ENCODE measurements at regions not wholly inside any gene's neighbourhood (a gene's known extent, or its start where the extent isn't known, plus 50 kb on each side); places are given as distances from the start of the nearest gene placed in this dataset.

- Mint-ChIP-seq H3K36me3 (no peaks in the 10 kb centered on the region), H3K4me1 (no peaks in the 10 kb centered on the region), H3K27me3 (no peaks in the 10 kb centered on the region), H3K4me3 (no peak overlapping the region), H3K27ac (no peak overlapping the region), H3K9me3 (no peaks in the 10 kb centered on the region)
These were observed 77.2 kb downstream of the RFLNA start for GRCh38 chr12:124371970-124372555.

- Mint-ChIP-seq H3K27me3 (no peaks in the 10 kb centered on the region), H3K9me3 (no peaks in the 10 kb centered on the region), H3K36me3 (no peaks in the 10 kb centered on the region), H3K4me3 (no peak overlapping the region), H3K27ac (no peak overlapping the region), H3K4me1 (no peaks in the 10 kb centered on the region)
These were observed 76.5 kb downstream of the RFLNA start for GRCh38 chr12:124371366-124371765.

- H3K27ac Mint-ChIP-seq: no peak overlapping the region
- no peaks in the 10 kb centered on the region for H3K27me3 Mint-ChIP-seq
- no peaks in the 10 kb centered on the region for H3K9me3 Mint-ChIP-seq
These were observed 76.0 kb downstream of the RFLNA start for GRCh38 chr12:124370851-124371250.

GRCh38 chr12:124370384-124370783 lies 75.5 kb downstream of the RFLNA start:
- Mint-ChIP-seq H3K4me1 (no peaks in the 10 kb centered on the region), H3K4me3 (no peak overlapping the region), H3K27ac (no peak overlapping the region), H3K27me3 (no peaks in the 10 kb centered on the region), H3K36me3 (no peaks in the 10 kb centered on the region), H3K9me3 (no peaks in the 10 kb centered on the region)

More at GRCh38 chr12:124370851-124371250, 76.0 kb downstream of the RFLNA start:
- Mint-ChIP-seq H3K4me1 (no peaks in the 10 kb centered on the region), H3K36me3 (no peaks in the 10 kb centered on the region), H3K4me3 (no peak overlapping the region)

GRCh38 chr12:124369827-124370378 lies 75.0 kb downstream of the RFLNA start:
- no peak overlapping the region for H3K27ac Mint-ChIP-seq
- no peaks in the 10 kb centered on the region for H3K36me3 Mint-ChIP-seq
- H3K4me1 Mint-ChIP-seq: no peaks in the 10 kb centered on the region
- H3K9me3 Mint-ChIP-seq: no peaks in the 10 kb centered on the region
- H3K27me3 Mint-ChIP-seq: no peaks in the 10 kb centered on the region
- H3K4me3 Mint-ChIP-seq: no peak overlapping the region

GRCh38 chr12:124369055-124369826 lies 74.3 kb downstream of the RFLNA start:
- Mint-ChIP-seq H3K4me3 (no peak overlapping the region), H3K9me3 (no peaks in the 10 kb centered on the region), H3K4me1 (no peaks in the 10 kb centered on the region), H3K27ac (no peak overlapping the region), H3K27me3 (no peaks in the 10 kb centered on the region), H3K36me3 (no peaks in the 10 kb centered on the region)

GRCh38 chr12:124368421-124369032 lies 73.6 kb downstream of the RFLNA start:
- H3K27me3 Mint-ChIP-seq: no peaks in the 10 kb centered on the region
- H3K9me3 Mint-ChIP-seq: no peaks in the 10 kb centered on the region
- H3K27ac Mint-ChIP-seq: peak overlapping the region; percentile 35
- no peaks in the 10 kb centered on the region for H3K4me1 Mint-ChIP-seq
- H3K36me3 Mint-ChIP-seq: no peaks in the 10 kb centered on the region
- no peak overlapping the region for H3K4me3 Mint-ChIP-seq

- Mint-ChIP-seq H3K27me3 (no peaks in the 10 kb centered on the region), H3K4me3 (no peak overlapping the region), H3K27ac (no peak overlapping the region), H3K9me3 (no peaks in the 10 kb centered on the region), H3K36me3 (no peaks in the 10 kb centered on the region), H3K4me1 (no peaks in the 10 kb centered on the region)
These were observed 71.0 kb downstream of the RFLNA start for GRCh38 chr12:124365726-124366430.
